Epithelial cell of esophagus (primary cell): ENCODE measurements at regions not wholly inside any gene's neighbourhood (a gene's known extent, or its start where the extent isn't known, plus 50 kb on each side); places are given as distances from the start of the nearest gene placed in this dataset.
A peak's percentile ranks its signal among the peaks of the same experiment; 100 is the strongest.

Experiments used
- DNase-seq: peaks from one replicate; pipeline ENCODE4 v3.0.0; 2010; ENCODE audit warnings: low read depth
- H3K4me3 ChIP-seq: 2 replicates; pipeline ENCODE4 v1.5.1; 2011; ENCODE audit warnings: mild to moderate bottlenecking, low read length, control low read depth
- TF ChIP-seq, protein P1 (sequence below): IDR thresholded peaks from 2 replicates; pipeline ENCODE4 v1.5.1; 2011; ENCODE audit warnings: low read depth, mild to moderate bottlenecking, low read length, control low read depth, inconsistent platforms; ENCODE audit not compliant: insufficient read depth; ENCODE audit errors: missing control alignments

DNA sequence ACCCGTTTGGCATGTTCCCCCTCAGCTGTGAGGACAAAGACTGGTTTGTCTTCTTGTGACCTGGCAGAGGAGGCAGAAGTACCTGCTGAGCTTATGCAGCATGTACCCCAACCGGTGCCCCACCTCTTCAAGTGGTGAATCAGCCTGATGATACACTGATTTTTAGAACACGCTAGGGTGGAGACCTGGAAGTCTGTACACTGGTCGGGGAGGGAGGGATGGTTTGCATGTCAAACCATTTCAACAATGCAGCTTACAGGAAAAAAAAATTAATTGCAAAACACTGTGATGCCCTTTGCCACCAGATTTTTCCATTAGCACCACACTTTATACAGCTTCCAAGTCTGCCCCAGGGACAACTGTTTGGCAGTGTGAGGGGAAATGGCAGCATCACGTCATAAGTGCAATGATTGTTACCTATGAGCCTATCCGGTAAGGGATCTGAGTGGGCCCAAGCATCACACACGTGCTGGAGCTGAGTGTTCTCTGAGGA, 155.1 kb upstream of the DMRT1 start:
- peak; percentile 97 for DNase-seq
- TF ChIP-seq, protein P1, sequence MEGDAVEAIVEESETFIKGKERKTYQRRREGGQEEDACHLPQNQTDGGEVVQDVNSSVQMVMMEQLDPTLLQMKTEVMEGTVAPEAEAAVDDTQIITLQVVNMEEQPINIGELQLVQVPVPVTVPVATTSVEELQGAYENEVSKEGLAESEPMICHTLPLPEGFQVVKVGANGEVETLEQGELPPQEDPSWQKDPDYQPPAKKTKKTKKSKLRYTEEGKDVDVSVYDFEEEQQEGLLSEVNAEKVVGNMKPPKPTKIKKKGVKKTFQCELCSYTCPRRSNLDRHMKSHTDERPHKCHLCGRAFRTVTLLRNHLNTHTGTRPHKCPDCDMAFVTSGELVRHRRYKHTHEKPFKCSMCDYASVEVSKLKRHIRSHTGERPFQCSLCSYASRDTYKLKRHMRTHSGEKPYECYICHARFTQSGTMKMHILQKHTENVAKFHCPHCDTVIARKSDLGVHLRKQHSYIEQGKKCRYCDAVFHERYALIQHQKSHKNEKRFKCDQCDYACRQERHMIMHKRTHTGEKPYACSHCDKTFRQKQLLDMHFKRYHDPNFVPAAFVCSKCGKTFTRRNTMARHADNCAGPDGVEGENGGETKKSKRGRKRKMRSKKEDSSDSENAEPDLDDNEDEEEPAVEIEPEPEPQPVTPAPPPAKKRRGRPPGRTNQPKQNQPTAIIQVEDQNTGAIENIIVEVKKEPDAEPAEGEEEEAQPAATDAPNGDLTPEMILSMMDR = no peak
- peak overlapping the region; percentile 50 for H3K4me3 ChIP-seq

DNA sequence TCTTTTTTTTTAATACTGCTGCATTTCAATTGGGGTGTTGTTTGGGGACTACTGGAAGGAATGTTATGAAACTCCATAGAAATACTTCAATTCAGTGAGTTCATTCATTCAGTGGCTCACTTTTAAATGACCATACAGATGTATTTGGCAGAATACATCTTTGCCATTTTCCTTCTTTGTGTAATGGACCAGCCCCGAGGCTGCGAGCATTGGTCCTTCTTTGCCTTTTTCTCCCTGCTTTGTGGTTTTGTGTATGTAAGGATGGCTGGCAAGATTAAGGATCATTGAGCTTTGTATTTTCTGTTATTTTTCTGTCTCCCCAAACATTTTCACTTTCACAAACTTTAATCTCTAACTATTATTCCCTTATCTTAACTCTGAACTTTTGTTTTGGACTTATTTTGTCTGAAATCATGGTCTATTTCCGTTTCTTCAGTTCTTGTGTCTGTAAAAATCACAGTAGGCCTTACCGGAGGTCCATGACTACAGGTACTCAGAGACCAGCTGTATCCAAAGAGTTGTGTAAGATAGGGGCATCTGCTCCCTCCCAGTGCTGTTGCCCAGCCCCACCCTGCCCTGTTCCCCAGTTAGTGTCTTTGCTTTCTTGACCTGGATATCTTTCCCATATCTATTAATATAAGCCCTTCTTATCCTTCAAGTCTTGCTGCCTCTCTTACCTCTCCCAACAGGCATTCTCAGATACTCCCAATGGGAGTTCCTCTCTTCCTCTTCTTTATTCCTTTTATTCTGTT, 154.3 kb upstream of the DMRT1 start:
- TF ChIP-seq, protein P1 = no peak

DNA sequence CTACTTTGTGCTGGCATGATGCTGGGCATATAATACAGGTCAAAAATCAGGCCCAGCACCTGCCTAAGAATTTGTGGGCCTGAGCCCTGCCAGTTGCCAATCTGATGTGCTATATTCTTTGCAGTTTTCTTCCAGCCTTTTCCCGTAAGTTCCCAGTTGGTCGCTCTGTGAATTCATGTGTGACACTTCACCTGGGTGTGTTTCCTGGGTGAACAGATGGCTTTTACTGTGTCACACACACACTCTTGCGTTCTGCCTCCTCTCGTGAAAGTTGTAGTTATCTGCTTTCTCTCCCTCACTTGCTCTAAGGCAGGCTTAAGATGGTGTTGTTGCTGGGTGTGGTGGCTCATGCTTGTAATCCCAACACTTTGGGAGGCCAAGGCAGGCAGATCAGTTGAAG, 153.5 kb upstream of the DMRT1 start:
- peak overlapping the region; percentile 47 for H3K4me3 ChIP-seq
- TF ChIP-seq, protein P1 = no peak
- no peak for DNase-seq

More for the DNA sequence above, 154.3 kb upstream of the DMRT1 start:
- DNase-seq = no peak
- peak overlapping the region; percentile 47 for H3K4me3 ChIP-seq

DNA sequence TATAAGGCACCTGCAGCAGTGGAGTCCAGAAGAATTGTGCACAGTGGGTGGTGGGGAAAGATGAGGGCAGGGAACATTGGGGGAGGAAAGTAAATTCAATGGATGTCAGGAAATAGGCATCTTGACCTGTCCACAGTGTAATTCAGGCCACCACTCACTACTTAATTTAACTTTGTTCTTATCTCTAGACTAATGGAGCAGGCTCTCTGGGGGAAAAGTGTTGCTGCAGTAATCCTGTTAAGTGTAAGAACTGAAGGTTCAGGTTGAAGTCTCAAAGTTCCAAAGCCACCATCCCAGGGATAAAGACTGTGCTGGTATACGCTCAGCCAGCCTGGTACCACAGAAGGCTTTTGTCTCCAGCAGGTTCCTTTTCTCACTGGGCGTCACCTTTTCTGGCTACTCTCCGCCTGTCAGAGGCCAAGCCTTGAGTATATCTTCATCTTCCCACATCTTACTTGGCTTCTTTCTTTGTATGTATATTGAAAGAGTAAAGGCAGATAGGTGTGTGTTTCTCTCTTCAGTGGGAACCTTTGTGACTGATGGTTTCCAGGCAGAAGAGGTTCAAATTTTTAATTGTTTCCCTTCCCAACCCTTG, 150.9 kb upstream of the DMRT1 start:
- TF ChIP-seq, protein P1 = no peak
- no peak overlapping the region for H3K4me3 ChIP-seq
- DNase-seq = no peak

DNA sequence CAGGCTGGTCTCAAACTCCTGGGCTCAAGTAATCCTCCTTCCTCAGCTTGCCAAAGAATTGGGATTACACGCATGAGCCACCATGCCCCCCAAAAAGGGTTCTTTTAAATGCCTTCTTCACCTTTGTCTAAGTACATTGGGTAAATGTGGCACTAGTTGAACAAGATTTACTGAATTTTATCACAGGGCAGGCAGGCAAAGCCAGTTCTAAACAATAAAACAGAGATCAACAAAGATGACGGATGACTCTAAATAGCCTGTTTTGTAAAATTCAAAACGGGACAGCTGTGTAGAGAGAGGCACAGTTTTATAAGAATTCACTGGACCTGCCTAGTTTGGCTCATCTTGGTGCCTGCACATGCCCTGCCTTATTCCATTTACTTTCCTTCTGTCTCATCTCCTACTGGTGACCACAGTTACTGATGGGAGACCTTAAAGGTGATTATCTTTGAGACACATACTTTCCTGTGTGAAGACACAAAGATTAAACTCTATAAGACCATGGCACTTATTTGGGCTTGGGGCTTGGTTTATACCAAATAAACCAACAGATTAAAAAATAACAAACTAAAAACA, 149.6 kb upstream of the DMRT1 start:
- TF ChIP-seq, protein P1 = no peak
- no peak for DNase-seq
- H3K4me3 ChIP-seq = no peak overlapping the region

DNA sequence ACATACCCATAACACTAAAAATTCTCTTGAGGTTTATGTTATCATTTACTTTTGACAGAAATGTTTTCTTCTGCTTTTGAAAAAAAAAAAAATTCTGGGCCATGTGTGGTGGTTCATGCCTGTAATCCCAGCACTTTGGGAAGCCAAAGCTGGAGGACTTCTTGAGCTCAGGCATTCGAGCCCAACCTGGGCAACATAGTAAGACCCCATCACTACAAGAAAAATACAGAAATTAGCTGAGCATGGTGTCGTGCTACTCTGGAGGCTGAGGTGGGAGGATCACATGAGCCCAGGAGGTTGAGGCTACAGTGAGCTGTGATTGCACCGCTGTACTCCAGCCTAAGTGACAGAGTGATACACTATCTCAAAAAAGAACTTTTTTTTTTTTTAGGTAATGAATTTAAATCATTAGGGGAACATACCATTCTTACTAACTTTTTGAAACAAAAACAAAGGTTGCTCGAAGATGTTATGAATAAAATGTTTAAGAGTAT, 148.8 kb upstream of the DMRT1 start:
- TF ChIP-seq, protein P1 = no peak

More for the DNA sequence above, 148.8 kb upstream of the DMRT1 start:
- H3K4me3 ChIP-seq = no peak overlapping the region
- DNase-seq = no peak
